SH-SY5Y (cell line): ENCODE measurements at regions not wholly inside any gene's neighbourhood (a gene's known extent, or its start where the extent isn't known, plus 50 kb on each side); places are given as distances from the start of the nearest gene placed in this dataset.

Experiments used
- GATA2 ChIP-seq: IDR thresholded peaks from 2 replicates; pipeline ENCODE4 v1.6.1; 2011; ENCODE audit warnings: mild to moderate bottlenecking, low read depth, low read length
- GATA3 ChIP-seq: IDR thresholded peaks from 2 replicates; pipeline ENCODE4 v1.6.1; 2011; ENCODE audit warnings: low read depth, mild to moderate bottlenecking, low read length, moderate library complexity

DNA sequence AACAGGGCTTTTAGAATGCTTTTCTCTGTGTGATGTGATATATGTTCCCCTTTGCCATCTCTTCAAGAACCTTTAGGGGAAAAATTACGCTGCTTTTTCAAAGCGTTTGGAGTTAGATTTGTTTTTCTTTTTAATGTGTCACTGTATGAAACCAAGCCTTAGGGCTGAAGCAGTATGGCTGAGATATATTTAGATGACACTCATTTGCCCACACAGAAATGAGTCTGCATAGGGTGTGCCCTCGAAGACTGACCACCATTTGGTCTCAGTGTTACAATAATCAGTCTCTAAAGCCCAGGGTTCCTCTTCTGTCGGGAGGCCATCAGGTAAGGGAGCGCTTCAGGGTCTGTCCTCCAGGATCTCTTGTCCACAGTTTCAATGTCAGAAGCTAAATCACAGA is 213.0 kb upstream of the NCAM1 start:
- TF ChIP-seq GATA2 (no peak), GATA3 (no peak)
